Gastroesophageal sphincter (tissue), 3 donors: ENCODE measurements at regions not wholly inside any gene's neighbourhood (a gene's known extent, or its start where the extent isn't known, plus 50 kb on each side); places are given as distances from the start of the nearest gene placed in this dataset.

Source experiments
- POLR2A ChIP-seq, 2 donors: fragments of 450-650 bp; IDR thresholded peaks; one replicate each; pipeline ENCODE4 v1.6.1; 2017; ENCODE audit warnings: antibody characterized with exemption in 2 of 2, mild to moderate bottlenecking in 2 of 2, moderate library complexity in 1 of 2
- TF ChIP-seq, protein P1 (sequence below), 4 experiments: fragments of 200-600 bp in 2 of 4; fragments of 450-650 bp in 2 of 4; sonication (generic) in 1 of 4; IDR thresholded peaks; one replicate each; pipeline ENCODE4 v1.5.1; 2017 to 2019; ENCODE audit warnings: antibody characterized with exemption in 4 of 4, mild to moderate bottlenecking in 2 of 4, moderate library complexity in 2 of 4

DNA sequence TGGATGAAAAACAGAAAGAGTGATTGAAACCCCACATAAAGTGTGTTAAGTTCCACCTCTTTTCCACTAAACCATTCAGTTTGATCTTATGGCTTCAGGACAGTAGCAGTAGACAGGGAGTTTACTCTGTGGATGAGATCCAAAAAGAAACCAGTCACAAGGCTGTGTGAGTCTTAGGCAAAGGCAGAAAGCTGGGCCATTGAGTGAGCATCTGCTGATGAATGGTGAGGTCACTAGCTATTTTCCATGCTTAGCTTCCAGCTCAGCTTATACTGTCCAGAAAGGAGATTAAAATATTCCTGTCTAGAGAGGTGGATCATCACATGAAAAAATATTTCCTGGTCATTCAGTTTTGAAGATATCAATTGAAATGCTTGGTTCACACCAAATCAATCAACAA, 1643.9 kb downstream of the HACE1 start:
- TF ChIP-seq, protein P1, sequence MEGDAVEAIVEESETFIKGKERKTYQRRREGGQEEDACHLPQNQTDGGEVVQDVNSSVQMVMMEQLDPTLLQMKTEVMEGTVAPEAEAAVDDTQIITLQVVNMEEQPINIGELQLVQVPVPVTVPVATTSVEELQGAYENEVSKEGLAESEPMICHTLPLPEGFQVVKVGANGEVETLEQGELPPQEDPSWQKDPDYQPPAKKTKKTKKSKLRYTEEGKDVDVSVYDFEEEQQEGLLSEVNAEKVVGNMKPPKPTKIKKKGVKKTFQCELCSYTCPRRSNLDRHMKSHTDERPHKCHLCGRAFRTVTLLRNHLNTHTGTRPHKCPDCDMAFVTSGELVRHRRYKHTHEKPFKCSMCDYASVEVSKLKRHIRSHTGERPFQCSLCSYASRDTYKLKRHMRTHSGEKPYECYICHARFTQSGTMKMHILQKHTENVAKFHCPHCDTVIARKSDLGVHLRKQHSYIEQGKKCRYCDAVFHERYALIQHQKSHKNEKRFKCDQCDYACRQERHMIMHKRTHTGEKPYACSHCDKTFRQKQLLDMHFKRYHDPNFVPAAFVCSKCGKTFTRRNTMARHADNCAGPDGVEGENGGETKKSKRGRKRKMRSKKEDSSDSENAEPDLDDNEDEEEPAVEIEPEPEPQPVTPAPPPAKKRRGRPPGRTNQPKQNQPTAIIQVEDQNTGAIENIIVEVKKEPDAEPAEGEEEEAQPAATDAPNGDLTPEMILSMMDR (IDR thresholded peaks at IDR 0.05), result no peak
- TF ChIP-seq POLR2A (IDR thresholded peaks at IDR 0.05), result no peak
